Loucy (cell line): ENCODE measurements at regions not wholly inside any gene's neighbourhood (a gene's known extent, or its start where the extent isn't known, plus 50 kb on each side); places are given as distances from the start of the nearest gene placed in this dataset.

Experiments used
- EZH2phosphoT487 ChIP-seq: fragments of 200-600 bp; IDR thresholded peaks from 2 replicates; pipeline ENCODE4 v1.6.1; 2018; ENCODE audit warnings: antibody characterized with exemption, mild to moderate bottlenecking, moderate library complexity, borderline replicate concordance
- TF ChIP-seq, protein P1 (sequence below): fragments of 200-600 bp; sonication (generic); conservative IDR thresholded peaks from 2 replicates; pipeline ENCODE4 v1.5.1; 2014; ENCODE audit warnings: mild to moderate bottlenecking, antibody characterized with exemption, low read length

DNA sequence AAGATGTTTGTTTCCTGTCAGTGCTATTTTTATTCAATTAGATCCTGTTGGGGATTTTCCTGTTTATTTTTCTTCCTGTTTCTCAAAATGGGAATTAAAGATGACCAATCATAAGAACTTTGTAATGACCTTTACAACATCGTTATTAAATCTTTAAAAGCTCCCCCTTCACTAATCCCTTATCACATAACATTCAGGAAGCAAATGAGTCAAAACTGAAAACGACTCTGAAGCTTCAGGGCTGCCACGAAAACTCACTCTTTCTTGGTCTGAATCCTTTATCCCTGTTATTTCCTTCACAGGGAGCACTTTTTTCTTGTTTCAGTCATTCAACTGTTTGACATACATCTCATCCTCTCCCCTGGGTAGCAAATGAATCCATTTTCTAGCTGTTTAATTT, 75.8 kb upstream of the MB21D2 start:
- TF ChIP-seq, protein P1, sequence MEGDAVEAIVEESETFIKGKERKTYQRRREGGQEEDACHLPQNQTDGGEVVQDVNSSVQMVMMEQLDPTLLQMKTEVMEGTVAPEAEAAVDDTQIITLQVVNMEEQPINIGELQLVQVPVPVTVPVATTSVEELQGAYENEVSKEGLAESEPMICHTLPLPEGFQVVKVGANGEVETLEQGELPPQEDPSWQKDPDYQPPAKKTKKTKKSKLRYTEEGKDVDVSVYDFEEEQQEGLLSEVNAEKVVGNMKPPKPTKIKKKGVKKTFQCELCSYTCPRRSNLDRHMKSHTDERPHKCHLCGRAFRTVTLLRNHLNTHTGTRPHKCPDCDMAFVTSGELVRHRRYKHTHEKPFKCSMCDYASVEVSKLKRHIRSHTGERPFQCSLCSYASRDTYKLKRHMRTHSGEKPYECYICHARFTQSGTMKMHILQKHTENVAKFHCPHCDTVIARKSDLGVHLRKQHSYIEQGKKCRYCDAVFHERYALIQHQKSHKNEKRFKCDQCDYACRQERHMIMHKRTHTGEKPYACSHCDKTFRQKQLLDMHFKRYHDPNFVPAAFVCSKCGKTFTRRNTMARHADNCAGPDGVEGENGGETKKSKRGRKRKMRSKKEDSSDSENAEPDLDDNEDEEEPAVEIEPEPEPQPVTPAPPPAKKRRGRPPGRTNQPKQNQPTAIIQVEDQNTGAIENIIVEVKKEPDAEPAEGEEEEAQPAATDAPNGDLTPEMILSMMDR = no peak
- no peak for TF ChIP-seq EZH2phosphoT487
